NCI-H1694 treated with DMSO at 0.1 percent for 48 hours (cell line): ENCODE measurements at regions not wholly inside any gene's neighbourhood (a gene's known extent, or its start where the extent isn't known, plus 50 kb on each side); places are given as distances from the start of the nearest gene placed in this dataset.

Experiments used
- DNase-seq: peaks from one replicate; lab custom pipeline; 2025; lab: John Stamatoyannopoulos, UW

DNA sequence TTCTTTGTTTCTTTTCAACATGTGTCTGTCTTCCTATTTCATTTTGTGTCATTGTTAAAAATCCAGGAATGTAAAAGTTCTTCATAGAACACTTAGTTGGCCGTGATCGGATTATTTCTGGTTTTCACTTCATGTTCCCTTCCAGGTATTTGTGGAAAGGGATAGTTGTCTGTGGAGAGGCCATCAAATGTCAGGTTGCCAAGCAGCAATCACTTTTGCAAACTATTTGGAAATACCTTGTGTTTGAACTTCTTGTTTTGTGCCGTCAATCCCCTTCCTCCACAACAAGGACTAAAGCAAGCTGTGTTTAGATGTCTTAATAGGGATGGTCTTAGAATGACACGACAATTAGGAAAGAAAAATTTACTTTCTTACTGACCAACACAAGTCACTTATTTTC, 116.9 kb upstream of the MPDZ start:
- DNase-seq = no peak

GRCh38 chr9:13395156-13395555, 115.7 kb upstream of the MPDZ start:
- DNase-seq = no peak

DNA sequence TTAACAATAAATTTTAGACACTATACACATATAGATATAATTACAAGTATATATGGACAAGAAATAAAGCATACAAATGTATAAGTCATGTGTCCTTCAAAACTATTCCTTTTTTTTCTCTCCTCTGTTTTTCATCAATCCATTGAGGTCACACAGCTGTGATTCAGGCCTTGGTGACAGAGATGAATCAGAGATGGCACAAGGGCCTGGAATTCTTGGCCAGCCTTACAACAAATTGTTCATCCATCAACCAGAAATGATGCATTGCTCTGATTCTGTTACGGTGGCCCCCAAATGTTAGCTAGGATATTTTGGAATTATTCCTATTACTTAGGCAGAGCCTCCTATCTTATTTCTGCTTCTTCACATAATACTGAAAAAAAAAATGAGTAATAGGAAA, 108.7 kb upstream of the MPDZ start:
- no peak for DNase-seq

DNA sequence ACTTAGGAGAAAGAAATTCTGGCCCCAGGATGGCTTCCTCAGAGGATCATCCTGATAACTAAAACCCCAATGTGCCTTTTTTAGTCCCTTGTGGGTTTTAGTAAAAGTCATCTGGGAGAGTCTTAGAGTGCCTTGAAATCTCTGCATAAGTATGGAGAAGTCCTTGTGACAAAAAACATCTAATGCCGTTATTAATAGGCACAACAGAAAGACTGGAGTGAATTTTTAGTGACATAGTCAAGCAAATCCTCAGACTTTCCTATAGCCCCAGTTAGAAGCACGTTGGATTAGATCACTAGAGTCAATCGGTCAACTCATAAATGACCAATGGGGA, 108.2 kb upstream of the MPDZ start:
- no peak for DNase-seq

DNA sequence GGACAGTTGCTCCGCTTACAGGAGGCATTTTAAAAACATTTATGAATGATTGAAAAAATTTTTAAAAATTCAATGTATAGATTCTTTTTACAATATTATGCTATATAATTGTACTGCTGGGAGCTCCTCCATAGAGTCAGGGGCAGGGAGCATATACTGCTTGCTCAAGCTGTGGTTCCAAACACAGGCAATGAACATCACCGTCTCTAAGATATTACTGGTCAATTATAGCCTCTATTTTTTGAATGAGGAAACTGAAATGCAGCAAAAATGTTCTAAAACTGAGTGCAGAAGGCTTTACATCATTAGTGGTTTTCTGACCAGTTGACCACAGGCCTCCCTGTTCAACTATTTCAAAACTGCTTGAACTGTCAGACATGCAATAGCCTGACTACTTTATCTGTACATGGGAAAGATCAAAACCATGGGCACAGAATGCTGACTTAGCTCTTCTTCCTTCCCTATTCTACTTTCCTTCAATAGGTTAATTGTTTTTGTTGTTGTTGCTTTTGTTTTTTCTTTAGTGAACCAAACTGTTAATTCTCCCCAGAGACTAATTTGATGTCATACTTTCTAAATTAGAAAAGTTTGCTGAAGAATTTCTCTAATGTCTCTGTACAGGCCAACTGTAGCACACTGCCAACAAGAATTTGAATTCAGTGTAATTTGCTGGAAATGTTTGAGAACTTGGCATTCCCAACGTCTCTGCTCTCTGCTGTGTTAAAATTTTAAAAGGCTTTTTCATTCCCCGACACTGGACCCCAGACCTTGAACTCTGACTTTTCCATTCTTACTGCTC, 107.6 kb upstream of the MPDZ start:
- no peak for DNase-seq

DNA sequence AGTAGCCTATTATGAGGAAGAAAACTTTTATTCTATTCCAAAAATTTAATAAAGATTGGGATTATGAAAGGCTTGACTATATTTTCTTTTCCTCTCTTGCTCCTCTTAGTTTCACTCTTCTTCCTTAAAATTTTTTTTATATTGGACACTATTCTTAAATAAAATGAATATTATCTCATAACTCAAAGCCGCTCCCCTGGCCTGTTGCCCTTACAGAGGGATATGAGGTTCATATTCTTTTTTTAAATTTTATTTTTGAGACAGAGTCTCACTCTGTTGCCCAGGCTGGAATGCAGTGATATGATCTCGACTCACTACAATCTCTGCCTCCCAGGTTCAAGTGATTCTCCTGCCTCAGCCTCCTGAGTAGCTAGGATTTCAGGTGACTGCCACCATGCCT, 106.8 kb upstream of the MPDZ start:
- DNase-seq = no peak

- DNase-seq = no peak
Measured at GRCh38 chr9:13383855-13384254, 104.4 kb upstream of the MPDZ start.

DNA sequence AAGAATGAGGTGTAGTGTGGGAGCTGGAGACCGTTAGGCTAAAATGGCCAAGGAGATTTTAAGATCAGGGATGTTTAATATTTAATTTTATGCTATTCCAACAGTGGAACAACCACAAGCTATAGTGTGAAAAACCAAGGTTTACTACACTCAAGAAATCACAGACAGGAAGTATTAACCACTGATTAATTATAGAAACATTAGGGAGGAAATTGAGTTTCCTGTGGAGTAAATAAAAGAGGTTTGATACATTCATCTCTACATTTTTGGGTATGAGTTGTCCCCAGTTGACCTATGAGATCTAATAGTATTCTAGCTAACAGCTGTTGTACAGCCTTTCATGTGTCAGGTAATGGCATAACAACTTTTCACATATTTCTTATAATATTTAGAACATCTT, 103.7 kb upstream of the MPDZ start:
- no peak for DNase-seq

DNA sequence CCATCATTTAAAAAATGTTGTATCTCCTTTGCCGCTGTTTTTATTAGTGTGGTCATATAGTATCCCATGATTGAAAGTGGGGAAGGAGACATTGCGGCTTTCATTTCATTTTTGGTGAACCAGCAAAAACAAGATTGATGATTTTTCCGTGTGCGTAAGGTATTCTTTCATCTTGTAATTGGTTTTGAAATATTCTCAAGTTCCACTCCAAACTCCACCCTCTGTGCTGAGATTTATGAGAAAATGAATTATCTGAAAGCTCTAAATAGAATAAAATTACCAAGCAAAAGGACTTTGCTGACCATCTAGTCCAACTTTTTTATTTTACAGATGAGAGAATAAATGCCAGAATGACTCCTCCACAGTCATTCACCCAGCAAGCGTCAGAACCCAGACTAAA, 103.1 kb upstream of the MPDZ start:
- DNase-seq = no peak

GRCh38 chr9:13380903-13381302, 101.4 kb upstream of the MPDZ start:
- no peak for DNase-seq

GRCh38 chr9:13378154-13378553, 98.7 kb upstream of the MPDZ start:
- DNase-seq = no peak

DNA sequence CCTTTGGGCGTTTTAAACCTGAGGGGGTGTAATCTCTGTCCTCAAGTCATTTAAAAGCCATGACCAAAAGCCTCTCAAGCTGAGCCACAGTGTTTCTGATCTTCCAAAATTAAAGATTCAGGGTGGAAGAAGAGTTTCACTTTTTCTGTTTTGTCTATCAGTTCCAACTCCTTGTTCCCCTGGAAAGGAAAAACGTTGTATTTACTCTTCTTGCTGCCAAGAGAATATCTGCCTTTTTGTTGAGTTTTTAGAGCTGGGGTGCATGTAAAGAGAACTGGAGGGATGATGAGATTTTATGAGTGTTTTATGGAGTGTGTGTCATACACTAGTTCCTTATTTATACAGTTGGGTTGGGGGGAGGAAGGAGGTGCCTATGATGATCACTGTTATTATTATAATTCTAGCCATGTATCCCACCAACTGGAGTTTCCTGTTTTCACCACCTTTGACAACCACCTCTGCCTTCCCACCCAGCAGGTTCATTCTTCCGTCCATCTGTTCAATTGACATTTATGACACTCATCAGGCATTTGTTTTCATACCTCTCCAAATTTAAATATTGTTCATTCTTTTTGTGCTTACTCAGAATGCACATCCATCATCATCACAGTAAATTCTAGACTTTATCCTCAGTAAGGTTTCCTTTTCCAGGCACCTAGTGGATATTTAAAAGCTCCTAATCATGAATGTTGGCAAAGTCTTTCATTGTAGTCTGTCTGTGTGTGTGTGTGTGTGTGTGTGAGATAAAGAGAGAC, 97.9 kb upstream of the MPDZ start:
- no peak for DNase-seq

DNA sequence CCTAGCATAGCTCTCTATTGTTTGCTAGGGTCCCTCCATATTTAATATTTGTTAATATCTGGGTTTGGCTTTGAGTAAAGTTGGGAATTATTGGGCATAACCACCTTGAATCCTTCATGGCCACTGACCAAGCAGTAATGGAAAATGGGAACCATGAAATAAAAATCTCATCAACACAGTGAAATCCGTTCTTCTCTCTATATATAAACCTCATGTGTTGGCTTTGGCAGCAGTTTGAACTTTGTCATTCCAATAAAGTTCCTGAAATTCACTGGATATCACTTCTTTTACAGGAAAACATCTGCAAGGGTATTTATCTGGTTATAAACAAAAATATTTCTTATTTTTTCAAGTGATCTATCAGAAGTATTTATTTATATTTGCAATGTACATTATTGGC, 93.0 kb upstream of the MPDZ start:
- DNase-seq = no peak

DNA sequence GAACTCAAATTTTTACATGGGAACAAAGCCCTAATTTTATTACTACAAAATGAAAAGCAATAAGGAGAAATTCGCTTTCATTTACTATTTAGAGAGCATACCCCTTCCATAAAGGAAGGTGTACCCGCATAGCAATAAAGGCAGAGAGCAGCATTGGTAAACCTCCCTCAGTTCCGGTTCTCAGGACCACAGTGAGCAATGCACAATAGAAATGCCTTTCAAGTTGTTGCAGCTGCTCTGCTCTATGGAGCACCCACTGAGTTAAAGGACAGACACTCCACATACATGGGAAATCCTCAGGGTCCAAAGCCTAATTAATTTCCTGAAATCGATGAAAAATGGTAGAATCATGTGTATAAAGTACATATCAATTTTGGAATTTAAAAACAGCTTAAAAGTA, 89.9 kb upstream of the MPDZ start:
- DNase-seq = no peak

- no peak for DNase-seq
Measured at GRCh38 chr9:13367784-13368183, 88.3 kb upstream of the MPDZ start.

GRCh38 chr9:13364271-13365000, 84.9 kb upstream of the MPDZ start:
- no peak for DNase-seq

DNA sequence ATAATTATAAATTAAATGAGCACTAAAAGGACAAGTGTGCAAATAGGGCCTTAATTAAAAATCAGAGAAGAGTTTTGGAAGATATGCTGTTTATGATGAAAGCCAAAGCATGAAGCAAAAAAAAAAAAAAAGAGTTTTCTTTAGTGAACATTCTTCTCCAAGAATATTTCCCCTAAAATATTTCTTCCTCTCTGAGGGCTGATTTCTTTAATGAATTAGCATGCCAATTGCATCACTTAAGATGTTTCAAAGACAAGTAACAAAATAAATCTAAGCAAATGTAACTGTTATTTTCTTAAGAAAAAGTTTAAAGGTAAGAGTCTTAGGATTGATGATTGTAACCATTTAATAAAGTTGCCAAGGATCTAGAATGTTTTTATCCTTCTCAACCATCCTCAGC, 81.6 kb upstream of the MPDZ start:
- DNase-seq = no peak

- DNase-seq = no peak
Measured at GRCh38 chr9:13360188-13360587, 80.7 kb upstream of the MPDZ start.

- no peak for DNase-seq
Measured at GRCh38 chr9:13358128-13358527, 78.6 kb upstream of the MPDZ start.

DNA sequence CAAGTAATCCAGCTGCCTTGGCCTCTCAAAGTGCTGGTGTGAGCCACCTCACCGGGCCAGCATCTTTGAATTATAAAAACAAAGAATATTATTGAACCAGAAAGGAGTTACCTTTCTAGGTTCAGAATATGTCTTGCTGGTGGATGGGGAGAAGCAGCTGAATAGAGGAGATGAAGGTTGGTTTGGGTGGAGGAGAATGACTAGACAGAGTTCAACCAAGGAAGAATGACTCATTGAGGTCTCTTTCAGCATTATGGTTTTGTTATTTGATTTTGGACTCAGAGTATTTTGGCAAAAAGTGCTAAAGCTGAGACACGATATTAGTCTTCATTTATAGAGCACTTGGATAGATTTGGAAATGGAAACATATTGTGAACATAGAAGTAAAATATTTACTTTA, 75.2 kb upstream of the MPDZ start:
- DNase-seq = no peak

- DNase-seq = no peak
Measured at GRCh38 chr9:13352451-13352979, 73.0 kb upstream of the MPDZ start.

DNA sequence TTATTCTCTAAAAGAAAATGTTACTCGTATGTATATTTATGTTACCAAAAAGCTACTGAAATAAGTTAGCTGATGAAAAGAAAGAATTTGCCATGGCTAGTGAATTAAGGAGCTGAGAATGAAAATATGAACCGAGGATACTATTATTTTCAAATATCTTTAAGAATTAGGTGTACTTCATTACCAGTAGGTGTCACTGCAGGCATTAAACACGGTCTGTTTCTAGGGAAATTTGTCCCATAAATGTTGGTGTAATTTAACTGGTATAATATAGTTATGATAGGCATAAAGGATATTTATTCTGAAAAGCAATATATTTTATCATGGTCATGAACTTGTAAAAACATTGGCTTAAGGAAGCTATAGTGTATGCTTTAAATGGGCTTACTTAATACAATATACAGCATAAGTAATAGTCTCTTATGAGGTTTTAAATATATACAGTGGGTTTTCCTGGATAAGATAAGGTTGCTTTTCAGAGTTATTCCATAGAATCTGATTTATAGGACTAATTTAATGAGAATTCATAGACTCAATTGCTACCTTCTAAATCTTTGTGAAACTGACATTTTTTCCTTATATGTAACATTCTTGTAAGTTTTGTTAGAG, 72.4 kb upstream of the MPDZ start:
- peak; percentile 76 for DNase-seq
